ENCODE measurements at regions not wholly inside any gene's neighbourhood (a gene's known extent, or its start where the extent isn't known, plus 50 kb on each side); places are given as distances from the start of the nearest gene placed in this dataset.

DNA sequence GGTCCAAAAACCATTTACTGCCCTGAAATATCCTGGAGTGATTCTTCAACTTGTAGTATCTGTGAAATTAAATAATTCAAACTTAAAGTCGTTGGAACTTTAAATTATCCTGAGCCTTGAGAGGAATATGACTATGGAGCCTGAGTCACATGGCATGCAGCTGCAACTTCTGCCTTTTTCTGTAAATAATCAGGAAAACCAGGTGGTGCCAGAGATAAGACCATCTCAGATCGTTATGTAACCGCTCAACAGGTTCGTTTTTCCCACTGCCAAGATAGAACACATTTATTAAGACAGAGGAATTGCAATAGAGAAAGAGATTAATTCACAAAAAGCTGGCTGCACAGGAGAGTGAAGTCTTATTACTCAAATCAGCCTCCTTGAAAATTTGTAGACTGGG is 876.5 kb downstream of the SUCLG1 start:
- TF ChIP-seq, protein P1, sequence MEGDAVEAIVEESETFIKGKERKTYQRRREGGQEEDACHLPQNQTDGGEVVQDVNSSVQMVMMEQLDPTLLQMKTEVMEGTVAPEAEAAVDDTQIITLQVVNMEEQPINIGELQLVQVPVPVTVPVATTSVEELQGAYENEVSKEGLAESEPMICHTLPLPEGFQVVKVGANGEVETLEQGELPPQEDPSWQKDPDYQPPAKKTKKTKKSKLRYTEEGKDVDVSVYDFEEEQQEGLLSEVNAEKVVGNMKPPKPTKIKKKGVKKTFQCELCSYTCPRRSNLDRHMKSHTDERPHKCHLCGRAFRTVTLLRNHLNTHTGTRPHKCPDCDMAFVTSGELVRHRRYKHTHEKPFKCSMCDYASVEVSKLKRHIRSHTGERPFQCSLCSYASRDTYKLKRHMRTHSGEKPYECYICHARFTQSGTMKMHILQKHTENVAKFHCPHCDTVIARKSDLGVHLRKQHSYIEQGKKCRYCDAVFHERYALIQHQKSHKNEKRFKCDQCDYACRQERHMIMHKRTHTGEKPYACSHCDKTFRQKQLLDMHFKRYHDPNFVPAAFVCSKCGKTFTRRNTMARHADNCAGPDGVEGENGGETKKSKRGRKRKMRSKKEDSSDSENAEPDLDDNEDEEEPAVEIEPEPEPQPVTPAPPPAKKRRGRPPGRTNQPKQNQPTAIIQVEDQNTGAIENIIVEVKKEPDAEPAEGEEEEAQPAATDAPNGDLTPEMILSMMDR (IDR thresholded peaks at IDR 0.05; ENCODE audit: borderline replicate concordance, extremely low read depth, low read length, poor library complexity, severe bottlenecking), result no peak
- TF ChIP-seq EZH2 (IDR thresholded peaks at IDR 0.05; ENCODE audit: borderline replicate concordance, low read depth, low read length, severe bottlenecking), result no peak
